NOMO-1 (cell line): ENCODE measurements at regions not wholly inside any gene's neighbourhood (a gene's known extent, or its start where the extent isn't known, plus 50 kb on each side); places are given as distances from the start of the nearest gene placed in this dataset.

Experiments
- DNase-seq, 2 experiments: peaks; one replicate each; lab custom pipeline; 2025; ENCODE audit not compliant: unreplicated experiment in 2 of 2; lab: John Stamatoyannopoulos, UW

- no peak for DNase-seq
These were observed 519.8 kb downstream of the GBA3 start for GRCh38 chr4:23212558-23212957.

- DNase-seq, result no peak
These were observed 514.3 kb downstream of the GBA3 start for GRCh38 chr4:23207059-23207458.

GRCh38 chr4:23202712-23203247, 510.0 kb downstream of the GBA3 start:
- DNase-seq, result peak in 1 of 2 experiments; percentile 14

- no peak for DNase-seq
These were observed 502.0 kb downstream of the GBA3 start for GRCh38 chr4:23194751-23195150.

GRCh38 chr4:23174179-23174578, 481.4 kb downstream of the GBA3 start:
- DNase-seq, result no peak

GRCh38 chr4:23171976-23172375, 479.2 kb downstream of the GBA3 start:
- no peak for DNase-seq

- peak in 1 of 2 experiments; percentile 27 for DNase-seq
These were observed 477.0 kb downstream of the GBA3 start for GRCh38 chr4:23169608-23170311.

- DNase-seq, result no peak
These were observed 474.2 kb downstream of the GBA3 start for GRCh38 chr4:23166919-23167318.

- no peak for DNase-seq
These were observed 473.7 kb downstream of the GBA3 start for GRCh38 chr4:23166407-23166806.

- no peak for DNase-seq
These were observed 472.9 kb downstream of the GBA3 start for GRCh38 chr4:23165669-23166068.

- DNase-seq, result no peak
These were observed 471.1 kb downstream of the GBA3 start for GRCh38 chr4:23163647-23164436.

GRCh38 chr4:23162275-23162674, 469.5 kb downstream of the GBA3 start:
- no peak for DNase-seq

- DNase-seq, result no peak
These were observed 469.1 kb downstream of the GBA3 start for GRCh38 chr4:23161787-23162186.

- no peak for DNase-seq
These were observed 460.3 kb downstream of the GBA3 start for GRCh38 chr4:23153076-23153475.

- no peak for DNase-seq
These were observed 457.1 kb downstream of the GBA3 start for GRCh38 chr4:23149815-23150214.

GRCh38 chr4:23144707-23145106, 452.0 kb downstream of the GBA3 start:
- no peak for DNase-seq

GRCh38 chr4:23135792-23136645, 443.3 kb downstream of the GBA3 start:
- DNase-seq, result peak in 1 of 2 experiments; percentile 15

- no peak for DNase-seq
These were observed 441.6 kb downstream of the GBA3 start for GRCh38 chr4:23134331-23134730.

- no peak for DNase-seq
These were observed 438.1 kb downstream of the GBA3 start for GRCh38 chr4:23130845-23131244.

GRCh38 chr4:23125118-23125517, 432.4 kb downstream of the GBA3 start:
- DNase-seq, result no peak
